Spleen (tissue), 11 donors: ENCODE measurements at regions not wholly inside any gene's neighbourhood (a gene's known extent, or its start where the extent isn't known, plus 50 kb on each side); places are given as distances from the start of the nearest gene placed in this dataset.

ENCODE experiments used
- DNase-seq: peaks from one replicate; pipeline ENCODE4 v3.0.0-alpha.2; 2020
- H3K27ac ChIP-seq, 8 donors: fragments of 200-600 bp; sonication (generic) in 7 of 8; 1 replicate in 4 of 8; 2 replicates in 4 of 8; pipeline versions ENCODE4 v1.5.0 to v1.8.0; 2016 to 2021; ENCODE audit warnings: inconsistent platforms in 4 of 8, mild to moderate bottlenecking in 4 of 8, moderate library complexity in 1 of 8
- H3K27me3 ChIP-seq, 7 donors: fragments of 200-600 bp; sonication (generic) in 6 of 7; replicated peaks in 1 of 7; 1 replicate in 4 of 7; 2 replicates in 3 of 7; pipeline versions ENCODE4 v1.5.0 to v1.8.0; 2016 to 2021; ENCODE audit warnings: inconsistent platforms in 3 of 7, mild to moderate bottlenecking in 1 of 7
- H3K36me3 ChIP-seq, 6 donors: fragments of 200-600 bp; sonication (generic) in 5 of 6; 1 replicate in 4 of 6; 2 replicates in 2 of 6; pipeline versions ENCODE4 v1.5.0 to v1.8.0; 2016 to 2021; ENCODE audit warnings: inconsistent platforms in 2 of 6
- H3K4me1 ChIP-seq, 6 donors: fragments of 200-600 bp; sonication (generic) in 5 of 6; 1 replicate in 3 of 6; 2 replicates in 3 of 6; pipeline versions ENCODE4 v1.5.0 to v1.8.0; 2016 to 2021; ENCODE audit warnings: inconsistent platforms in 3 of 6
- H3K4me3 ChIP-seq, 8 donors: fragments of 200-600 bp; sonication (generic) in 7 of 8; 1 replicate in 4 of 8; 2 replicates in 4 of 8; pipeline versions ENCODE4 v1.5.0 to v1.8.0; 2016 to 2021; ENCODE audit warnings: inconsistent platforms in 4 of 8, mild to moderate bottlenecking in 4 of 8, moderate library complexity in 2 of 8
- H3K9me3 ChIP-seq, 8 donors: fragments of 200-600 bp; sonication (generic) in 7 of 8; 1 replicate in 4 of 8; 2 replicates in 4 of 8; pipeline versions ENCODE4 v1.5.0 to v1.8.0; 2016 to 2021; ENCODE audit warnings: inconsistent platforms in 4 of 8
- POLR2A ChIP-seq, 3 donors: fragments of 450-650 bp; IDR thresholded peaks; one replicate each; pipeline ENCODE4 v1.5.1; 2017; ENCODE audit warnings: antibody characterized with exemption in 3 of 3, mild to moderate bottlenecking in 1 of 3
- POLR2AphosphoS5 ChIP-seq, 3 donors: sonication (generic); formaldehyde crosslinking; IDR thresholded peaks; one replicate each; pipeline ENCODE4 v1.5.1; 2017; ENCODE audit warnings: antibody characterized with exemption in 3 of 3
- WGBS, 5 donors: extraction: QIAGEN DNeasy Blood & Tissue Kit in 3 of 5; methylation state at CpG; one replicate each; pipeline versions ENCODE4 v1.1.5 to v1.1.7; 2013 to 2018; 5-methylcytosine and 5-hydroxymethylcytosine counted together
- intact Hi-C: fragments of 100-400 bp; cut with DNase I; formaldehyde crosslinking; loops from one replicate; pipeline ENCODE4 v1.15.0; 2023; ENCODE audit warnings: low total_unique reads
- TF ChIP-seq, protein P1 (sequence below), 11 experiments: fragments of 200-600 bp in 7 of 11; fragments of 450-650 bp in 4 of 11; sonication (generic) in 4 of 11; IDR thresholded peaks in 8 of 11; conservative IDR thresholded peaks in 3 of 11; 1 replicate in 7 of 11; 2 replicates in 4 of 11; pipeline versions ENCODE4 v1.4.0 to v1.8.0; 2016 to 2021; ENCODE audit warnings: antibody characterized with exemption in 11 of 11, inconsistent platforms in 4 of 11, mild to moderate bottlenecking in 1 of 11
- donor health status: healthy with polysubstance abuse.
- donor health status: DM: no; HTN: no; CAD: no; lungs with moderate emphysema.
- donor health status: DM: no; HTN: no; CAD: no.
- donor health status: Bipolar disorder and iron deficiency.
- donor health status: healthy.
- donor health status: DM: no; HTN: no; CAD: no.
- donor health status: DM: yes; HTN: yes; CAD: no.

DNA sequence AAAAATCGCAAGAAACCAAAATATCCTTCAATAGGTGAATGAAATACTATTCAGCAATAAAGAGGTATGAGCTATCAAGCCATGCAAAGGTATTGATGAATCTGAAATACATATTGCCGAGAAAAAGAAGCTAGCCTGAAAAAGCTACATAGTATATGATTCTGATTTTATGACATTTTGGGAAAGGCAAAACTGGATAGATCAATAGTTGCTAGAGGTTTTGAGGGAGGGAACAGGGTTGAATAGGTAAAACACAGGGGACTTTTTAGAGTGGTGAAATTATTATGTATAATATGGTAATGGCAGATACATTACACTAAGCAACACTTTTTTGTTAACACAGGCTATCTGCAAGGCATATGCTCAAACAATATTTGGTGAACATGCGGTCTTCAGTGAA lies 327.6 kb upstream of the ADAMTSL1 start:
- 85 to 95% (median 90%) methylated on average over 3 of the region's 3 CpGs for WGBS, 5 donors

DNA sequence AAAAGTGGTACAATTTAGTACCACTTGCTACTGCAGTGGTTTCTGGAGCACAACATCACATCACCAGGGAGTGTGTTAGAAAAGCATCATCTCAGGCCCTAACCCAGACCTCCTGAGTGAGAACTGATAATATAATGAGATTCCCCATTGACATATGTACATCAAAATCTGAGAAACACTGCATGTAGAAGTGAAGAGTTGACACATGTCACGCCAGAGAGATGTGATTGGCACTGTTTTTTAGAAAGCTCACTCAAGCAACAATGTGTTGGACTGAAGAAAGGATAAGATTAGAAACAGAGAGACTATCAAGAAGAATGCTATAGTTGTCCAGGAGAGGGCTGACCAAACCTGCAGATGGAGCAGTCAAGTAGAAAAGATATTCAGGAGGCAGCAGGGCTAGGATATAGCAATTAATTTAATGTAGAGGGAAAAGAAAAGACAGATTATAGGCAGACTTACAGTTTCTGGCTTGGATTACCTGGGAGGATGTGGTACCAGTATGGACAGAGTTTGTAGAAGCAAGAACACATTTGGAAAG lies 324.4 kb upstream of the ADAMTSL1 start:
- DNase-seq = no peak
- H3K27me3 ChIP-seq = no peaks in the 10 kb centered on the region
- no peak overlapping the region for H3K27ac ChIP-seq
- no peaks in the 10 kb centered on the region for H3K36me3 ChIP-seq
- 40 to 66% (median 45%) methylated on average over 1 of the region's 1 CpG for WGBS, 5 donors
- intact Hi-C loops = no loop called here
- TF ChIP-seq, protein P1, sequence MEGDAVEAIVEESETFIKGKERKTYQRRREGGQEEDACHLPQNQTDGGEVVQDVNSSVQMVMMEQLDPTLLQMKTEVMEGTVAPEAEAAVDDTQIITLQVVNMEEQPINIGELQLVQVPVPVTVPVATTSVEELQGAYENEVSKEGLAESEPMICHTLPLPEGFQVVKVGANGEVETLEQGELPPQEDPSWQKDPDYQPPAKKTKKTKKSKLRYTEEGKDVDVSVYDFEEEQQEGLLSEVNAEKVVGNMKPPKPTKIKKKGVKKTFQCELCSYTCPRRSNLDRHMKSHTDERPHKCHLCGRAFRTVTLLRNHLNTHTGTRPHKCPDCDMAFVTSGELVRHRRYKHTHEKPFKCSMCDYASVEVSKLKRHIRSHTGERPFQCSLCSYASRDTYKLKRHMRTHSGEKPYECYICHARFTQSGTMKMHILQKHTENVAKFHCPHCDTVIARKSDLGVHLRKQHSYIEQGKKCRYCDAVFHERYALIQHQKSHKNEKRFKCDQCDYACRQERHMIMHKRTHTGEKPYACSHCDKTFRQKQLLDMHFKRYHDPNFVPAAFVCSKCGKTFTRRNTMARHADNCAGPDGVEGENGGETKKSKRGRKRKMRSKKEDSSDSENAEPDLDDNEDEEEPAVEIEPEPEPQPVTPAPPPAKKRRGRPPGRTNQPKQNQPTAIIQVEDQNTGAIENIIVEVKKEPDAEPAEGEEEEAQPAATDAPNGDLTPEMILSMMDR (IDR thresholded peaks at IDR 0.05 in 8 of 11, conservative IDR thresholded peaks at IDR 0.05 in 3 of 11) = no peak
- TF ChIP-seq POLR2AphosphoS5 (IDR thresholded peaks at IDR 0.05) (no peak), POLR2A (IDR thresholded peaks at IDR 0.05) (no peak)
- no peak overlapping the region for H3K4me3 ChIP-seq
- H3K4me1 ChIP-seq = no peaks in the 10 kb centered on the region
- no peaks in the 10 kb centered on the region for H3K9me3 ChIP-seq

More for the DNA sequence above, 327.6 kb upstream of the ADAMTSL1 start:
- Histone ChIP-seq H3K4me3 (no peak overlapping the region), H3K36me3 (no peaks in the 10 kb centered on the region), H3K27me3 (no peaks in the 10 kb centered on the region), H3K4me1 (no peaks in the 10 kb centered on the region), H3K27ac (no peak overlapping the region), H3K9me3 (no peaks in the 10 kb centered on the region)
- DNase-seq = no peak
- no peak for TF ChIP-seq POLR2A (IDR thresholded peaks at IDR 0.05)
- TF ChIP-seq, protein P1 (IDR thresholded peaks at IDR 0.05 in 8 of 11, conservative IDR thresholded peaks at IDR 0.05 in 3 of 11) = no peak
- TF ChIP-seq POLR2AphosphoS5 (IDR thresholded peaks at IDR 0.05) = no peak
- intact Hi-C loops = no loop called here

DNA sequence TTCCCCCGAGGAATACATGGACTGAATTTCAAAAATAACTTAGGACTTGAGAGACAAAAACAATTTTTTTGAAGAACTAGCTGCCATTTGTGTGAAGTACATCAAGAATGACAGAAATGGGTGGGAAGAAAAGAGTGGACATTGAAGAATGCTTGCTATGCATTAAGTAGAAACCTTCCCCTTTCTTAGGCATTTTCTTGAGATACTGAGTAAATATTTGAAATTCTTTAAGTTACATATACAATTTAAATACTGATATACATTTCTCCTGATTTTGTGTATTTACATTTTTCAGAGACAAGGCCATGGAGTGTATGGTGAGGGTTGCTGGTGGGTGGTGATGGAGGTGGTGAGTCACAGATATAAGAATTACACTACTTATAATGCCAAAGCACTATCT lies 319.3 kb upstream of the ADAMTSL1 start:
- TF ChIP-seq, protein P1 (IDR thresholded peaks at IDR 0.05 in 8 of 11, conservative IDR thresholded peaks at IDR 0.05 in 3 of 11) = no peak
- no peak for TF ChIP-seq POLR2A (IDR thresholded peaks at IDR 0.05)
- TF ChIP-seq POLR2AphosphoS5 (IDR thresholded peaks at IDR 0.05) = no peak
- Histone ChIP-seq H3K27me3 (no peaks in the 10 kb centered on the region), H3K4me3 (no peak overlapping the region), H3K27ac (no peak overlapping the region), H3K4me1 (no peaks in the 10 kb centered on the region), H3K36me3 (no peaks in the 10 kb centered on the region), H3K9me3 (no peaks in the 10 kb centered on the region)
- DNase-seq = no peak
- intact Hi-C loops = no loop called here
- 58 to 78% (median 69%) methylated on average over 1 of the region's 1 CpG for WGBS, 5 donors

DNA sequence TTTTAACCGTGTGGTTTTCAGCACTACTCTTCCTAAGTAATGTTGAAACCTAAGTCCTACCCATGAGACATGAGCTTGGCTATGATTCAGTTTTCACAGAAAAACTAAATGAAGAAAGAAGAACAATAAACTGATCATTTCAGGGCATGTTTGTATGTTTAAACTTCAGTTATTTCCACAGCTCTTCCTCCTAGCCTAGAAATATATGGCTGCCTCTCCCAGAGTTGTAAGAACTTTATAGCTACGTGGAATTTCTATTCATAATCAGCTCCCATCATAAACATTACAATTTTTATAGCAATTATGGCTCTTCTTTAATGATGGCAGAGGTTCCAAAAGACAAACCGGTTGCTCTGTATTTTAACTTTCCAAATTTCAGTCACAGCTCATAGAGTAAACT lies 314.7 kb upstream of the ADAMTSL1 start:
- 67 to 84% (median 75%) methylated on average over 3 of the region's 3 CpGs for WGBS, 5 donors

More for the DNA sequence above, 314.7 kb upstream of the ADAMTSL1 start:
- H3K27ac ChIP-seq = no peak overlapping the region
- no peaks in the 10 kb centered on the region for H3K4me1 ChIP-seq
- H3K36me3 ChIP-seq = no peaks in the 10 kb centered on the region
- no peaks in the 10 kb centered on the region for H3K27me3 ChIP-seq
- intact Hi-C loops = no loop called here
- DNase-seq = no peak
- TF ChIP-seq POLR2A (IDR thresholded peaks at IDR 0.05) (no peak), POLR2AphosphoS5 (IDR thresholded peaks at IDR 0.05) (no peak)
- TF ChIP-seq, protein P1 (IDR thresholded peaks at IDR 0.05 in 8 of 11, conservative IDR thresholded peaks at IDR 0.05 in 3 of 11) = no peak
- H3K4me3 ChIP-seq = no peak overlapping the region
- no peaks in the 10 kb centered on the region for H3K9me3 ChIP-seq
